Psoas muscle (tissue), 7 donors: ENCODE measurements at regions not wholly inside any gene's neighbourhood (a gene's known extent, or its start where the extent isn't known, plus 50 kb on each side); places are given as distances from the start of the nearest gene placed in this dataset.

Experiments
- ATAC-seq, 4 donors: fragments of 200-7000 bp; cut with Tn5 transposase; one replicate each; pipeline ENCODE4 v1.9.1; 2020; ENCODE audit warnings: moderate library complexity in 3 of 4, mild to moderate bottlenecking in 2 of 4
- DNase-seq, 2 donors: peaks; one replicate each; pipeline ENCODE4 v3.0.0-alpha.2; 2020
- H3K27ac ChIP-seq: fragments of 200-600 bp; one replicate; pipeline ENCODE4 v1.8.0; 2022
- H3K27me3 ChIP-seq, 3 donors: fragments of 200-600 bp in 1 of 3; one replicate each; pipeline versions ENCODE4 v1.6.1 to v1.8.0; 2013 to 2022; ENCODE audit warnings: low read length in 2 of 3, mild to moderate bottlenecking in 2 of 3, moderate library complexity in 1 of 3; ENCODE audit not compliant: insufficient read depth in 3 of 3
- H3K36me3 ChIP-seq, 2 donors: fragments of 200-600 bp in 1 of 2; one replicate each; pipeline versions ENCODE4 v1.6.1 to v1.8.0; 2013 to 2022; ENCODE audit warnings: low read depth in 1 of 2, mild to moderate bottlenecking in 1 of 2, moderate library complexity in 1 of 2; ENCODE audit not compliant: insufficient read depth in 1 of 2
- H3K4me1 ChIP-seq: fragments of 200-600 bp; one replicate; pipeline ENCODE4 v1.8.0; 2022
- H3K4me3 ChIP-seq: fragments of 200-600 bp; one replicate; pipeline ENCODE4 v1.8.0; 2022; ENCODE audit warnings: mild to moderate bottlenecking
- H3K9me3 ChIP-seq: fragments of 200-600 bp; one replicate; pipeline ENCODE4 v1.8.0; 2022
- WGBS, 3 donors: extraction: QIAGEN DNeasy Blood & Tissue Kit; methylation state at CpG; one replicate each; pipeline versions ENCODE4 v1.1.6 to v1.1.7; 2013; 5-methylcytosine and 5-hydroxymethylcytosine counted together
- intact Hi-C, 2 donors: fragments of 100-400 bp; cut with DNase I; formaldehyde crosslinking; loops; one replicate each; pipeline versions ENCODE4 v1.11.0 to v1.14.2; 2022
- TF ChIP-seq, protein P1 (sequence below): fragments of 200-600 bp; IDR thresholded peaks from one replicate; pipeline ENCODE4 v1.8.0; 2022; ENCODE audit warnings: antibody characterized with exemption
- donor health status: healthy with polysubstance abuse.
- donor health status: DM: no; HTN: no; CAD: no; lungs with moderate emphysema.
- donor health status: Bipolar disorder and iron deficiency.
- donor health status: healthy.
- donor health status: DM: yes; HTN: yes; CAD: no.
- donor health status: DM: no; HTN: no; CAD: no.
- donor health status: DM: yes; HTN: yes; CAD: no.

- no peaks in the 10 kb centered on the region for H3K36me3 ChIP-seq
- no peaks in the 10 kb centered on the region for H3K4me1 ChIP-seq
- WGBS, 3 donors: 84 to 92% (median 85%) methylated on average over 2 of the region's 2 CpGs
- DNase-seq: no peak
- ATAC-seq: no peak
- no peaks in the 10 kb centered on the region for H3K27me3 ChIP-seq
- no peak overlapping the region for H3K27ac ChIP-seq
- H3K4me3 ChIP-seq: no peak overlapping the region
- no peaks in the 10 kb centered on the region for H3K9me3 ChIP-seq
- intact Hi-C loops: no loop called here
- TF ChIP-seq, protein P1, sequence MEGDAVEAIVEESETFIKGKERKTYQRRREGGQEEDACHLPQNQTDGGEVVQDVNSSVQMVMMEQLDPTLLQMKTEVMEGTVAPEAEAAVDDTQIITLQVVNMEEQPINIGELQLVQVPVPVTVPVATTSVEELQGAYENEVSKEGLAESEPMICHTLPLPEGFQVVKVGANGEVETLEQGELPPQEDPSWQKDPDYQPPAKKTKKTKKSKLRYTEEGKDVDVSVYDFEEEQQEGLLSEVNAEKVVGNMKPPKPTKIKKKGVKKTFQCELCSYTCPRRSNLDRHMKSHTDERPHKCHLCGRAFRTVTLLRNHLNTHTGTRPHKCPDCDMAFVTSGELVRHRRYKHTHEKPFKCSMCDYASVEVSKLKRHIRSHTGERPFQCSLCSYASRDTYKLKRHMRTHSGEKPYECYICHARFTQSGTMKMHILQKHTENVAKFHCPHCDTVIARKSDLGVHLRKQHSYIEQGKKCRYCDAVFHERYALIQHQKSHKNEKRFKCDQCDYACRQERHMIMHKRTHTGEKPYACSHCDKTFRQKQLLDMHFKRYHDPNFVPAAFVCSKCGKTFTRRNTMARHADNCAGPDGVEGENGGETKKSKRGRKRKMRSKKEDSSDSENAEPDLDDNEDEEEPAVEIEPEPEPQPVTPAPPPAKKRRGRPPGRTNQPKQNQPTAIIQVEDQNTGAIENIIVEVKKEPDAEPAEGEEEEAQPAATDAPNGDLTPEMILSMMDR: no peak
These were observed 323.4 kb upstream of the KIF2B start for GRCh38 chr17:53499277-53499676.

GRCh38 chr17:53496356-53496755 is 326.4 kb upstream of the KIF2B start:
- Histone ChIP-seq H3K4me3 (no peak overlapping the region), H3K36me3 (no peaks in the 10 kb centered on the region), H3K4me1 (no peaks in the 10 kb centered on the region), H3K9me3 (no peaks in the 10 kb centered on the region), H3K27me3 (no peaks in the 10 kb centered on the region), H3K27ac (no peak overlapping the region)
- WGBS, 3 donors: 81 to 92% (median 90%) methylated on average over 1 of the region's 1 CpG
- no peak for DNase-seq
- intact Hi-C loops: no loop called here
- no peak for ATAC-seq
- TF ChIP-seq, protein P1: no peak

DNA sequence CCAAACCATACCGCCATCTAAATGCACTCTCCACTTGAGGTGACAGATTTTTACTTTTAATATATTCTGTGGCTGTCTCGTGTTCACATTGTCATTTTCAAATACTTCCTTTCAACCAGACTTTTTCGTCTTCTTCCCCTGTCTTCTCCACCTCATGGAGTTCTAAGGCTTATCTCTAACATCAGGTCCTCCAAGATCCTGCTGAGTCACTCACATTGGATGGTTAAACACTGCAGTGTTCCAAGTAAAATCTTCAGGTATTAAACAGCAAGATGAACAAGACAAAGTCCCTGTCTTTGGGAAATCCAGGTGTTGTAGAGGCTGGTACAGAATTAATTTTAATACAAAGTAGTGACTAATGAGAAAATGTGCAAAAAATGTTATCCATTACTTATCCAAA is 330.2 kb upstream of the KIF2B start:
- intact Hi-C loops: no loop called here
- ATAC-seq: no peak
- 80 to 82% (median 81%) methylated on average over 3 of the region's 3 CpGs for WGBS, 3 donors

GRCh38 chr17:53490447-53490968 is 332.2 kb upstream of the KIF2B start:
- no peak for DNase-seq
- Histone ChIP-seq H3K27ac (no peak overlapping the region), H3K4me3 (no peak overlapping the region), H3K36me3 (no peaks in the 10 kb centered on the region), H3K9me3 (no peaks in the 10 kb centered on the region), H3K4me1 (no peaks in the 10 kb centered on the region), H3K27me3 (no peaks in the 10 kb centered on the region)
- no peak for ATAC-seq
- intact Hi-C loops: no loop called here
- TF ChIP-seq, protein P1: no peak

More for the DNA sequence above, 330.2 kb upstream of the KIF2B start:
- Histone ChIP-seq H3K36me3 (no peaks in the 10 kb centered on the region), H3K4me3 (no peak overlapping the region), H3K9me3 (no peaks in the 10 kb centered on the region), H3K27me3 (no peaks in the 10 kb centered on the region), H3K27ac (no peak overlapping the region), H3K4me1 (no peaks in the 10 kb centered on the region)
- TF ChIP-seq, protein P1: no peak
- no peak for DNase-seq

DNA sequence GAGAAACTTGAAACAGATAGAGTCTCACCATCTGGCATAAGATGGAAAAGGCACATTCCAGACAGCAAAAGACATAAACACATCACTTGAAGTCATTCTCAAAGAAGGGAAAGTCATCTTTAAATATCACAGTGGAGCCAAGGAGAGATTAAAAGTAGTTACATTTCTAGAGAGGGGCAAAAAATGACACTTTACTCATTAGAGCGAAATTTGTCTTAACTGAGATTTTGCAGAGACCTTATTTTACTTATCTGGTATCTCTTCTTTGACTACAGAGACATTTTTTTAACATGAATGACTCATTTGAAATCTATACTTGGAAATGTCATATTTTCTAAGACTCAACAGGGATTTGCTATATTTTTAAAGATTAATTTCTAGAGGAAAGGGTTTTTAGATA is 339.0 kb upstream of the KIF2B start:
- TF ChIP-seq, protein P1: no peak
- Histone ChIP-seq H3K4me3 (no peak overlapping the region), H3K27me3 (no peaks in the 10 kb centered on the region), H3K36me3 (no peaks in the 10 kb centered on the region), H3K4me1 (no peaks in the 10 kb centered on the region), H3K27ac (no peak overlapping the region), H3K9me3 (no peaks in the 10 kb centered on the region)
- no peak for ATAC-seq
- DNase-seq: no peak
- intact Hi-C loops: no loop called here
- 52 to 71% (median 64%) methylated on average over 1 of the region's 1 CpG for WGBS, 3 donors
